Testis (tissue), 2 donors: ENCODE measurements at regions not wholly inside any gene's neighbourhood (a gene's known extent, or its start where the extent isn't known, plus 50 kb on each side); places are given as distances from the start of the nearest gene placed in this dataset.

ENCODE experiments used
- POLR2A ChIP-seq: fragments of 450-650 bp; IDR thresholded peaks from one replicate; pipeline ENCODE4 v1.6.1; 2017; ENCODE audit warnings: antibody characterized with exemption, mild to moderate bottlenecking, moderate library complexity
- TF ChIP-seq, protein P1 (sequence below), 3 experiments: fragments of 450-650 bp in 2 of 3; fragments of 200-600 bp in 1 of 3; sonication (generic) in 1 of 3; IDR thresholded peaks; one replicate each; pipeline ENCODE4 v1.5.1; 2016 to 2019; ENCODE audit warnings: antibody characterized with exemption in 3 of 3, mild to moderate bottlenecking in 2 of 3, moderate library complexity in 1 of 3

DNA sequence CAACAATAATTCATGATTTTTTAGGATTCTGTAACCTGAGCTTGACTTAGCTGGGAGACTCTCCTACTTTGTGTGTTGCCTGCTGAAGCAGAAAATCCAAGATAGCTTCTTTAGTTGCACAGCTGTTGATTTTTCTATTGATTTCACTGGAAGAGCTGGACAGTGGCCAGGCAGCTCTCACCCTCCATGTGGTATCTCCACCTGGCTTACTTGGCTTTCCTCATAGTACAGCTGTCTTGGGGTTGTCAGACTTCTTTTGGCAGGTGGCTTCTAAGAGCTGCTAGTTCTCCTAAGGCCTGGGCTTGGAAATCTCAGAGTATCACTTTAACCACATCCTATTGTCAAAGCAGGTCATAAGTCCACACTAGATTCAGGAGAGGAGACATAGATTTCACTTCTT lies 130.8 kb upstream of the SPON1 start:
- TF ChIP-seq, protein P1, sequence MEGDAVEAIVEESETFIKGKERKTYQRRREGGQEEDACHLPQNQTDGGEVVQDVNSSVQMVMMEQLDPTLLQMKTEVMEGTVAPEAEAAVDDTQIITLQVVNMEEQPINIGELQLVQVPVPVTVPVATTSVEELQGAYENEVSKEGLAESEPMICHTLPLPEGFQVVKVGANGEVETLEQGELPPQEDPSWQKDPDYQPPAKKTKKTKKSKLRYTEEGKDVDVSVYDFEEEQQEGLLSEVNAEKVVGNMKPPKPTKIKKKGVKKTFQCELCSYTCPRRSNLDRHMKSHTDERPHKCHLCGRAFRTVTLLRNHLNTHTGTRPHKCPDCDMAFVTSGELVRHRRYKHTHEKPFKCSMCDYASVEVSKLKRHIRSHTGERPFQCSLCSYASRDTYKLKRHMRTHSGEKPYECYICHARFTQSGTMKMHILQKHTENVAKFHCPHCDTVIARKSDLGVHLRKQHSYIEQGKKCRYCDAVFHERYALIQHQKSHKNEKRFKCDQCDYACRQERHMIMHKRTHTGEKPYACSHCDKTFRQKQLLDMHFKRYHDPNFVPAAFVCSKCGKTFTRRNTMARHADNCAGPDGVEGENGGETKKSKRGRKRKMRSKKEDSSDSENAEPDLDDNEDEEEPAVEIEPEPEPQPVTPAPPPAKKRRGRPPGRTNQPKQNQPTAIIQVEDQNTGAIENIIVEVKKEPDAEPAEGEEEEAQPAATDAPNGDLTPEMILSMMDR (IDR thresholded peaks at IDR 0.05) = no peak
- TF ChIP-seq POLR2A = no peak
